RCC 7860 (cell line): ENCODE measurements at regions not wholly inside any gene's neighbourhood (a gene's known extent, or its start where the extent isn't known, plus 50 kb on each side); places are given as distances from the start of the nearest gene placed in this dataset.
"Not testable (repeated sequence)": the region's sequence is repeated elsewhere in the genome, so short reads cannot be mapped to it uniquely, and the experiment has no call there.

Experiments
- DNase-seq: peaks from one replicate; pipeline ENCODE4 v3.0.0-alpha.2; 2015; ENCODE audit warnings: low spot score
- FAIRE-seq: peaks from 2 replicates; lab custom pipeline; 2012; peaks lifted over from hg19 to GRCh38; lab: Jason Lieb, UNC

DNA sequence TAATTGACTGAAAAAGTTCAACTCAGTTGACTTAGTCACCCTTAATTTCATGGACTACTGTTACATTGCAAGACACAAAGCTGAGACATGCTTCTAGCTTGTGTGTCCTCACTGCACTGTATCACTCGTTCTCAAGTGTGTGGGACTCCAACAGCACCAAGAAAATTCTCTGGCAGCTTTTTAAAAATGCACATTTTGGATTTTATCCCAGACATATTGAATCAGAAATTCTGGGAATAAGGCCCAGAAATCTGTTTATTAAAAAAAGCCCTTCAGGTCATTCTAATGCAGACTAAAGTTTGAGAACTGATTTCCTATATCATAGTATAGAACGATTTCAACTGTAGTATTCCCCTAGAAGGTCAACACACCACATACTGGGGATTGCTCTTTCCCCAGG, 1485.3 kb downstream of the PCDH9 start:
- no peak for FAIRE-seq
- no peak for DNase-seq

DNA sequence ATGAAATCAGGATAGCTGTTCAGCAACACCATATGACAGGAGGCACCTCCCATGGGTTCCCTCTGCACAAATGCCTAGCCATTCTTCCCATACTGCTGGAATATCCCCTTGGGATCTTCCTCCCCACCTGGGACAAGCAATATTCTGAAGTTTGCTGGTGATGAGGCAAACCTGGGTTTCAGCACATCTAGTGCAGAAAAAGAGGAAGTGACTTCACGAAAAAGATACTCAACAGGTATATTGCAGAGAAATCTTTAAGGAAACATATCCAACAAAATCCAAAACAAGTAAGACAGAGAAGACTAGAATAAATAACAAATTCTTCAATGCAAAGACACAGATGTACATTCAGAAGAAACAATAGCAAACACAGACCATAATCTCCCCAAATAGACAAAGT, 1497.0 kb downstream of the PCDH9 start:
- FAIRE-seq (no peak), DNase-seq (no peak)

DNA sequence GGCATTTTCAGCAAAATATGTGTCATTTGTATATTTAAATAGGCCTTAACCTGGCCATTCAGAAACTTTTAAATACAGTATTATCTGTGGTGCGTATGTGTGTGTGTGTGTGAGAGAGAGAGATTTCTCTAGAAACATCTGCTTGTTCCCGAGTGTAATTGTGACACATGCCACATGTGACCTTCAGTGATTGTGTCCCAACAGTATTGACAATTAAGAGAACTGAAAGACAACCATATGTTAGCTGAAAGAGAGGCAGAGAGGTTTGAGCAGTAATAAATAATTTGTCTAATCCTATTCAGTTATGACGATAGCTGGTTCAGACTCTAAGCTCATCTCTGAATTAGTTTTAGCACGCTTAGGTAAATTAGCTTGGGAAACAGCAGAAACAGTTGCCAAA, 1503.1 kb downstream of the PCDH9 start:
- DNase-seq (no peak), FAIRE-seq (no peak)

DNA sequence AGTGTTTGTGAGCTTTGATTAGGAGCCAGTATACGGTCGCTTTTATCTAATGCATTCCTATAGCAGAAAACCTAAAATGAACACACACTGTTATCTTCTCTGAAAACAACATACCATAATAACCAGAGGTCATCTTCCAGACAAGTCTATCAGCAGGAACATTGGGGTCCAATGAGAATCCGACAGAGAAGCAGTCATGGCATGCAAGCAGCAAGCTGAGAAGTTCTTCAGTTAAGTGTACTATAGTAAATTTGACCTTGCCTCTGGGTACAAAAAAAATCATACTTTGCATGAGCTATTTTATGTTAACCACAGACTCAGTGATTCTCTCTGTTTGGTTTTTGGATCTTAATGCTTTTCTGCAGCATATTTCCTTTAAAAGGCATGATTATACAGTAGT, 1505.1 kb downstream of the PCDH9 start:
- DNase-seq (no peak), FAIRE-seq (no peak)

DNA sequence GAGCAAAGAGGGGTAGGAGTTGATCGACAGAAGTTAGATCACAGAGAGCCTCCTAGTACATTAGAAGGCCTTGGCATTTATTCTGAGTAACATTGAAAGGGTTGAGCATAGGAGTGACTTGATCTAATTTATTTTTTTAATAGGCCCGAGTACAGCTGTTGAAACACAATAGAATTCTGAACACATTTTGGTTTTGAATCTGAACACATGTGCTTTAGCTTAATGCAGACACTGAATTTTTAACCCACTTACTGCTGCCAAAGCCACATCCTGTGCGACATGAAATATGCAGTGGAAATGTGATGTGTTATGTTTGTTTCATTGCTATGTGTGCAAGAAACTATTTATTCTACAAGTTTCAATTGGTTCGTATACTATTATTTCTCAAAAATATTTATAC, 1505.9 kb downstream of the PCDH9 start:
- FAIRE-seq = no peak
- no peak for DNase-seq

DNA sequence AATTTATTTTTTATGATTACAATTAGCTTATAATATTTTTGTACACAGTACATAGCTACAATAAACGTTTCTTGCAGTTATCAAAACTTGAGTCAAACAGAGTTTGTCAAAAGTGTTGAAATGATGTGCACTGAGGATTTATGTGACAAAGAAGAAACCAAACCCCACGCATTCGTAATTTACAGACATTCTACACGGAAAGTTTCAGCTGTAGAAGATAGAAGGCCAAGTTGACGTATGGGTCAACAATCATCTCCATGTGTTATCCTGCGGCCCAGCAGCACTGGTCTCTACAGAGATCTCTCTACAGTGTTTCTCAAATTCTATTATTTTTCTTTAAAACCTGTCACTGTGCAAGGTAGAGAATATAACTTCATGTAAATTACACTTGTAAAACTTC, 1507.6 kb downstream of the PCDH9 start:
- no peak for DNase-seq
- FAIRE-seq = no peak

DNA sequence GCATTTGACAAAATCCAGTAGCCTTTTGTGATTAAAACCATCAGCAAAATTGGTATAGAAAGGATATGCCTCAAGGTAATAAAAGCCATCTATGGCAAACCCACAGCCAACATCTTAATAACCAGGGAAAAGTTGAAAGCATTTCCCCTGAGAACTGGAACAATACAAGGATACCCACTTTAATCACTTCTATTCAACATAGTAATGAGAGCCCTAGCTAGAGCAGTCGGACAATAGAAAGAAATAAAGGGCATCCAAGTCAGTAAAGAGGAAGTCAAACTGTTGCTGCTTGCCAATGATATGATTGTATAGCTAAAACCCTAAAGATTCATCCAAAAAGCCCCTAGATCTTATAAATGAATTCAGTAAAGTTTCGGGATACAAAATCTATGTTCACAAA, 1510.3 kb downstream of the PCDH9 start:
- FAIRE-seq (no peak), DNase-seq (no peak)

DNA sequence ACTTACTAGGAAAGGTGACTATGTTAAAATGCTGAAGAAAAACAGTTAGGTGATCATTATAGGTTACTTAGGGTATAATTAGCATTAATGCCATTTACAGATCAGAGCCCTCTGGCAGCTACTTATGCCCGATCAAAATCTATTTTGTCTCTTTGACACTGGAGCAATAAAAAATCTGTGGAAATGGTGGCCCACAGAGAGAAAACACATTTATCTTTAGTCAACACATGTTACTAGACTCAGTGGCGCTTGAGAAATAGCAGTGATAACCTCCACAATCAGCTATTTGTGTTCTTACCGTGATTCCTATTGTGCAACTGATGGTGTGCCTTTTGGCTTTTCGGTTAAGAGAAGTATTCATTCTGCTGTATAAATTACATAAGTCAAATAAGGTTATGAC, 1519.6 kb downstream of the PCDH9 start:
- no peak for FAIRE-seq
- no peak for DNase-seq

DNA sequence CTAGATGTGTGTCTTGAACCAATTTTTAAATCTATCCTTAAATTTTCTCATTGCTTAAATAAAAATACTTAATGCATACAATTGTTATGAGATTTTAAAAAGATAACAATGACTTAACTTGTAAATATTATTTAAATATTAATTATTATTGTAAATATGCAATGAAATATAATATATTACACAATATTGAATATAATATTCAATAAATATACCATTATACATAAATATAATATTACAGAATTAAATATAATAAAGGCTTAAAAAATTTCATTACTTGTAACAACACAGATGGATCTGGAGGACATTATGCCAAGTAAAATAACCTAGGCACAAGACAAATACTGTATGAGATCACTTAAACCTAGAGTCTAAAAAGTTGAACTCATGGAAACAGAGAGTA, 1532.3 kb downstream of the PCDH9 start:
- DNase-seq = no peak
- peak; percentile 35 for FAIRE-seq

DNA sequence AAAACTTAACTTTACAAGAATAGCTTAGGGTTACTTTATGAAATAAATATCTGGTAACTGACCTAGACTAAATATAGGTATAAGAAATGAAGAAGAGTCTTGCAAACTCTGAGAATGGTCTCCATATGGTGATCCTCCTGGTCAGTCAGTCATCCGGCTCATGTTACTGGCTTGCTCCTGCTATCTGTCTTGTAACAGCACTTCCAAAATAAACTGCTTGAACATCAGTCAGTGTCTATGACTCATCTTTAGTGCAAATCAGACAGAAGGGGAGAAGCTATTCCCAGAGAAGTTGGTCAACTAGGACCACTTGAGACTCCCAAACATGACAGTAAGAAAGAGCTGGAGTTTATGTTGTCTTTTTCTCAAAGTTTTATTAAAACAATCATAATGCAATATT, 1550.9 kb downstream of the PCDH9 start:
- no peak for DNase-seq
- no peak for FAIRE-seq

DNA sequence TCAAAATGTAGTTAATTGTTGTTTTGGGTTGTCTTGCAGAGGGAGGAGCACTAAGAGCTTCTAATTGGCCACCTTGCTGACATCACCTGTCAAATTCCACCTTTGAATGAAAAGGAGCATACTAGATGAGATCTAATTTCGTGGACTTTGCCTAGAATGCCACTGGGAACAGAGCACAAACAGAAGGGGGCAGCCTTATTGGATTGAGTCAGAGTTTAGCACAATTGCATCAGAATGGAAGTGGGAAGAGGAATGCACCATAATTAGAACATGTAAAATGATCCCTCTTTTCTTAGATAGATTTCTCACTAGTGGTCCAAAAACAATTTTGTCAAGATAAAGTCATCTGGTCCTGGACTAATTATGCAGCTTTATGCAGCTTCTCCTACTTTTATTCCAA, 1552.2 kb downstream of the PCDH9 start:
- no peak for DNase-seq
- no peak for FAIRE-seq

DNA sequence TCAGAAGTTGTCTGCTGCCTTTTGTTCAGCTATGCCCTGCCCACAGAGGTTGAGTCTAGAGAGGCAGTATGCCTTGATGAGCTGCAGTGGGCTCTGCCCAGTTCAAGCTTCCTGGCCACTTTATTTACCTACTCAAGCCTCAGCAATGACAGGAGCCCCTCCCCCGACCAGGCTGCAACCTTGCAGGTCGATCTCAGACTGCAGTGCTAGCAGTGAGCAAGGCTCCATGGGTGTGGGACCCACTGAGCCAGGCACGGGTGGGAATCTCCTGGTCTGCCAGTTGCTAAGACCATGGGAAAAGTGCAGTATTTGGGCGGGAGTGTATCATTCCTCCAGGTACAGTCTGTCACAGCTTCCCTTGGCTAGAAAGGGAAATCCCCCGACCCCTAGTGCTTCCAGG, 1554.8 kb downstream of the PCDH9 start:
- not testable (repeated sequence) for FAIRE-seq

DNA sequence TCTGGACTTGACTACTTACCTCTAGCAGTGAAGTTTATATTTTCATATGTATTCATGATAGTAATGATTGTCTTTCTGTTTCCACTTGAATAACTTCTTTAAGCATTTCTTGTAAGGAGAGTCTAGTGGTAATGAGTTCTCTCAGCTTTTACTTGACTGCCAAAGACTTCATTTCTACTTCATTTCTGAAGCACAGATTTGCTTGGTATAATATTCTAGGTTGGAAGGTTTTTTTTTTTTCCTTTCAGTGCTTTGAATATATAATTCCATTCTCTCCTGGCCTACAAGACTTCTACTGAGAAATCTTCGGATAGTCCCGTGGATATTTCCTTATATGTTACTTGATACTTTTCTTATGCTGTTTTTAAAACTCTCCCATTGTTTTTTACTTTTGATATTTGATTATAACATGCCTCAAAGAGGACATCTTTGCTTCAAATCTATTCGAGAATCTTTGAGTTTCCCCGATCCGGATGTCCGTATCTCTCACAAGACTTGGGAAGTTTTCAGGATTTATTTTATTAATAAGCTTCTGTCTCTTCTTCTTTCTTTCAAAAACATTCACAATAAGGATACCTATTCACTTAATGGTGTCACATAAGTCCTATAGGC, 1560.0 kb downstream of the PCDH9 start:
- DNase-seq (no peak), FAIRE-seq (no peak)

More for the DNA sequence above, 1554.8 kb downstream of the PCDH9 start:
- DNase-seq = not testable (repeated sequence)

DNA sequence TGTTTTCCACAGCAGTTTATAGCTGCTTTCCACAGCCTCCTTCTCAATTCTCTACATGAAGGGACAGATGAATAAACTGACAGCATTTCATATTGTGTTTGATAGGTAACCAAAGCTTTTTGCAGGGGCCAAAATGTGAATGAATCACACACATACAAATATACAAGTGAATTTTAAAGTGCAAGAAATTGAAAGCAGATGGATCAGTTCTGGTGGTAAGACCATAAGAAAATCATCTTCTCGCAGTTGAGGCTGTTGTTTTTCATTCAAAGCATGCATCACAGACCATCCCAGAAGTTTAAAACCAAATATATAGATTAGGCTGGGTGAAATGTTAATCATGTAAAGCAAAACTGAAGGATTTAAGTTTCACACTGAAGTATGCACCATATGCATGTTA, 1569.4 kb downstream of the PCDH9 start:
- no peak for FAIRE-seq
- DNase-seq = no peak

DNA sequence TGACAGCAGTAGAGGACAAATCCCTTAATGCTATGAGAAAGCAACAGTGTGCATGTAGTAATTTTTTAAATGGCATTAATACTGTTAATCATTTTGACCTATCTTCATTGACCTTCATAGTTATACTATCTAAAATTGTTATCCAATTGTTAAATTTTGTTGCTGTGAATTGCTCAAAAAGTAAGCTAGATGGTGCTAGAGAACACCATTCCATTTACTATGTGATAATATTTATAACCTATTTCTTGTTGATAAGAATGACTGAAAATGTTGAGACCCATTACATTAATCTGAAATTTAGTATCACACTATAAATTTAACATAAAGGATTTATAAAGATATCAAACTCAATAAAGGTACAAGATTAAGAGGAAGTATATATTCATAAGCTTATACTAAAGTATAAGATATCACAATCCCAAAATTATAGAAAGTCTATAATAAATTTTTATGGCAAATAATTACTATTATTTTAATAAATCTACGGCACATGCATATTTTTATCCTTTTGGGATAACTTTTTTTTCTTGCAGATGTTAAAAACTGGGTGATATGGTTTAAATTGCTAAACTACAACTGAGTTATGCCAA, 1573.3 kb downstream of the PCDH9 start:
- FAIRE-seq = peak; percentile 50

DNA sequence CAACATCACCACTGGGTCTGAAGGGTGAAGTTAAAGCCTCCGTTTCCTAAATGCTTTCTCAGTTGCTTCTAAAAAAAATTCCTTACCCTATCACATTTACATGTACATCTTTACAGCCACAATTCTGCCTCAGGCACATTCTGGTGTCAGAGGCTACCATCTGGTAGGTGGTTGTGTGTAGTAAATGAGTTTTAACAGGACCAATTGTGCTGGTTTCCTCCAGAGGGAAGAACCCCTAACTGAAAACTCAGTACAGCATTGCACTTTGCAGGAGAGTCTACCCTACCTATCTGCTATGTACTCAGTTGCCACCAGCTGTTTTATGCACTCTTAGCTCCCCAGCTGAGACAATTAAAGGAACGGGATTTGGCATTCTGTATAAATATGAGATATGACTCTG, 1576.5 kb downstream of the PCDH9 start:
- FAIRE-seq = no peak

More for the DNA sequence above, 1573.3 kb downstream of the PCDH9 start:
- no peak for DNase-seq

DNA sequence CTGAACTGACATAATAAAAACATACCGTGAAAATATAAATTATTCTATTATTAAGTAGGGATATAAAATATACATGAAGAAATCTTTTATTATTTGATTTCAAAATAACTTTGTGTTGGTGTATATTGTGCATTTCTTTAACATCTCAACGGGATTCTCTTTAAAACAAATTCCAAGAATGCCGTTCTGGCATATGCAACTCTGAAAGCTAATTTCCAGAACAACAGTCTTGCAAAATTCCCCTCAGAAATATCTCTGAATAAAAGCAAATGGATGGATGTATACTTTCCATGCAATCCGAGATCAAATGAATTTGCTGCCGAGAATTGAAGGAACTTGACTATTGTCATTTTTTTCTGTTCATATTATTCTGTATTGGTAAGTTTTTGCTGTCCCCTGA, 1579.8 kb downstream of the PCDH9 start:
- no peak for FAIRE-seq
- DNase-seq = no peak

More for the DNA sequence above, 1576.5 kb downstream of the PCDH9 start:
- no peak for DNase-seq

DNA sequence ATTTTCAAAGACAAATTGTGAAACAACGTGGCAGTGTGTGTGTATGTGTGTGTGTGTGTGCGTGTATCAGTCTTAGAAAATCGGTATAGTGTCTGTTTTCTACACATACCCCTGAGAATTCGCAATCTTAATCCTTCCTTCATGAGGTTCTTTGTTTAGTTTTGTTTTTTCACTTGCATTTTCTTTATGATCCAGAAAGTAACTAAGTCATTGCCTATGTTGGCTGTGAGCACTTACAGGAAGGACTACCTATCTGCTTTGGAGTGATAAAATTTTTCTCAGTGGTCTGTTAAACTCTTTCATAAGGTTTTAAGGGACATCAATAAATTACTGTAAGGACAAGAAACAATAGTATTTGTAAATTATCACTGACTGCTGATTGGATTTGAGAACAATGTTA, 1587.1 kb downstream of the PCDH9 start:
- DNase-seq (no peak), FAIRE-seq (no peak)

DNA sequence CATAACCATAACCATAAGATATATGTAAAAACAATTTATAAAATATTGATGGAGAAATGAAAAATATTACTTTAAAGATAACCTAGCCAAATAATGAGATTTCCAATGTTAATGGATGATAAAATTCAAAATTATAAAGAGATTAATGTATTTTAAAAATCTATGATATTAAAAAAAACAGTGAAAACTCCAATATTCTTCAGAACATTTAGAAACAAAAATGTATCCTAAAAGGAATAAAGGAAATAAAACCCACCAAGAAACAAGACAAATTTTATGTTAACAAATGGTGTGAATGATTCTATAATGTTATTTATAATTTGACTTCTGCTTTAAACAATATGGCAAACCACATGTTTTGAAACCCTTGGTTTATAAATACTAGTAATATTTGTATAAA, 1587.8 kb downstream of the PCDH9 start:
- peak; percentile 14 for FAIRE-seq
- no peak for DNase-seq

DNA sequence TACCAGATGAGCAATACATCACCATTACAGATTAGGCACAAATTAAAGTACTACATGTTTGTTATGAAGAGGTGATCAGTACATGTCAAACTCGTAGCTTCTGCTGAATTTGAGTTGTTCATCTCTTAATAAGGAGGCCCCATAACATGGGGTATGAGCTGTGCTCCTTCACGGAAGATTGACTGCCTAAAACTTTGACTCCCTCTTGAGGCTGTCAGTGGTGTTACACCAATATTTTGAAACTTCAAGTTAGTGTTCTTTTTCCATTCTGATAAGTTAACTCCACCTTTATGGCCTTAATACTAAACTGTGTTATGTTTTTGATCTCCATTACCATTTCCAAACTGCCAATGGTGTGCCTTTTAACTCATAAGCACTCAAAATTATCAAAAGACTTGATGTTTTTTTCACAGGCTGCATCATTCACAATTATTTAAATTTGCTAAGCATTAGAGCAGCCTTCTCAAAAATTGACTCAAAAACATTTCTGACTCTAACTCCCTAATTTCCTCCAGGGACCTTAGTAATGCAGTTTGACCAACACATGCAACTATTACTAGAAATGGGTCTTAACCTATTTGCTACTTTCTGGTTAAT, 1591.5 kb downstream of the PCDH9 start:
- FAIRE-seq (no peak), DNase-seq (peak; percentile 11)

DNA sequence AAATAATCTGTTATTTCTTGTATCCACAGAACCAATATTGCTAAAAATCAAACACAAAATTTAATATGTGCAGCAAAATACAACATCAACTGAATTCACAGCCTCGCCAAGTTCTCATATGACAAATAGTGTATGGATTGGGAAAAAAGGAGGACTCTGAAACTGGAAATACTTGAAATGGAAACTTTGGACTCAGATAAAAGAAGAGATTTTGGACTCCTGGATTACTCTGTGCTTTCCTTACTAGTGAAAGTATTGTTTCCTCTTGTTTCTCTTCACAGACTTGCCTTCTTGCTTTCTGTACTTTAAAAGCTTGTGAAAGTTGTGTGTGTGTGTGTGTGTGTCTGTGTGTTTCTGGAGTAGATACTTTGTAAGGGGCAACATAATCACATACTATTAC, 1596.3 kb downstream of the PCDH9 start:
- FAIRE-seq = no peak
- DNase-seq = no peak

DNA sequence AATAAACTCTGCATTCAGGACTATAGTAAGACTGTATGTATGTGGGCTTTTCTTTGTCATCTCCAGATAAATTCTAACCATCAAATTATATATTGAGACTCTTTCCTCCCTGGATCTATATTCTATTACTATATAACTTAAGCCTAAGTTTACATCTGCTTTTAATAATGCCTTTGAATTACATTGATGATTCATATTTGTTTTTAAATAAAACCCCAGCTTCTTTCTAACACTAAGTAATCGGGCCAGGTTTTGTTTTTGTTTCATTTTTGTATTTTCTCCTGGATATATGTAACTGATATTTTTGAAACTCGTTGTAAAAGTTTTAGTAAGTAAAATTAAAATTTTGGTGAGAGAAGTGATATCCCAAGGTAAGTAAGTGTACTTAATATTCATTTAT, 1599.1 kb downstream of the PCDH9 start:
- FAIRE-seq = no peak
- DNase-seq = no peak

DNA sequence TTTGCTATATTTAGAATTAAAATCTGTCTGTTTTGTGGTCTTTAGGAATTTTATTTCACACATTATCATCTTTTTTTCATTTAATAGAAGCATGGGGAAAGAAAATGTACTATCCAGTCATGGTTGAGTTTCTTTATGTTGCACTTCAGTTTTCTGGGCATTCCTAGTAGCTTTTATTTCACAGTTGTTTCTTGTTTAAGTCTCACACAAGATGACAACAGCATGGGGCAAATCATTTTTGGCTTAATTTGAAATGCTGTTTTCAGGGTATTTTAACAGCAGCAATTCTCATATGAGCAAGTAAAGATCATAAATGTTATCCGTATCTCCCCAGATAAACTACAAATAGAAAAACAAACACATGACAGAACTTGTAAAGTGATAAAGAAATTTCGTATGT, 1600.2 kb downstream of the PCDH9 start:
- DNase-seq = no peak
- no peak for FAIRE-seq
